GM23338 (cell line): ENCODE measurements at regions not wholly inside any gene's neighbourhood (a gene's known extent, or its start where the extent isn't known, plus 50 kb on each side); places are given as distances from the start of the nearest gene placed in this dataset.

ENCODE experiments used
- ATAC-seq: fragments of 200-7000 bp; cut with Tn5 transposase; 3 replicates; pipeline ENCODE4 v1.9.1; 2020
- DNase-seq: peaks from one replicate; pipeline ENCODE4 v3.0.0-alpha.2; 2015; ENCODE audit warnings: low spot score
- H2AFZ ChIP-seq: fragments of 200-600 bp; sonication (generic); 2 replicates; pipeline ENCODE4 v1.8.0; 2016; ENCODE audit warnings: antibody characterized with exemption, mild to moderate bottlenecking, moderate library complexity
- H3F3A ChIP-seq: fragments of 200-600 bp; sonication (generic); replicated peaks from 2 replicates; pipeline ENCODE4 v1.8.0; 2017; ENCODE audit warnings: antibody characterized with exemption, mixed run types, low read depth
- H3K27ac ChIP-seq: fragments of 200-600 bp; sonication (generic); 2 replicates; pipeline ENCODE4 v1.6.1; 2016; ENCODE audit warnings: low read depth
- H3K27me3 ChIP-seq: fragments of 200-600 bp; sonication (generic); 2 replicates; pipeline ENCODE4 v1.8.0; 2016; ENCODE audit warnings: mild to moderate bottlenecking, mixed run types, moderate library complexity; ENCODE audit not compliant: insufficient read depth
- H3K36me3 ChIP-seq: fragments of 200-600 bp; sonication (generic); 2 replicates; pipeline ENCODE4 v1.8.0; 2016; ENCODE audit warnings: mild to moderate bottlenecking; ENCODE audit not compliant: insufficient read depth
- H3K4me1 ChIP-seq: fragments of 200-600 bp; sonication (generic); 2 replicates; pipeline ENCODE4 v1.8.0; 2016; ENCODE audit warnings: mild to moderate bottlenecking, moderate library complexity; ENCODE audit not compliant: insufficient read depth
- H3K4me2 ChIP-seq: fragments of 200-600 bp; sonication (generic); 2 replicates; pipeline ENCODE4 v1.7.1; 2017; ENCODE audit warnings: mixed run types
- H3K4me3 ChIP-seq: fragments of 200-600 bp; sonication (generic); 2 replicates; pipeline ENCODE4 v1.6.1; 2016; ENCODE audit warnings: mixed run types
- H3K79me2 ChIP-seq: fragments of 200-600 bp; sonication (generic); replicated peaks from 2 replicates; pipeline ENCODE4 v1.8.0; 2017; ENCODE audit warnings: mild to moderate bottlenecking; ENCODE audit not compliant: insufficient read depth
- H3K9me2 ChIP-seq: fragments of 200-600 bp; sonication (generic); 2 replicates; pipeline ENCODE4 v1.8.0; 2017; ENCODE audit not compliant: insufficient read depth
- H4K20me1 ChIP-seq: fragments of 200-600 bp; sonication (generic); replicated peaks from 2 replicates; pipeline ENCODE4 v1.8.0; 2017; ENCODE audit warnings: mild to moderate bottlenecking; ENCODE audit not compliant: insufficient read depth
- H3K27ac Mint-ChIP-seq: 2 replicates; pipeline ENCODE4 v1.8.0; 2020; ENCODE audit warnings: inconsistent platforms, mild to moderate bottlenecking, moderate library complexity, mixed read lengths
- H3K27me3 Mint-ChIP-seq: 3 replicates; pipeline ENCODE4 v1.8.0; 2022; ENCODE audit warnings: low read depth, mild to moderate bottlenecking, moderate library complexity, mixed read lengths, inconsistent platforms; ENCODE audit not compliant: insufficient read depth, poor library complexity
- H3K36me3 Mint-ChIP-seq: 3 replicates; pipeline ENCODE4 v1.8.0; 2021; ENCODE audit warnings: low read depth, mild to moderate bottlenecking, inconsistent platforms, moderate library complexity, mixed read lengths
- H3K4me1 Mint-ChIP-seq: 3 replicates; pipeline ENCODE4 v1.8.0; 2020; ENCODE audit warnings: mild to moderate bottlenecking, inconsistent platforms, mixed read lengths
- H3K4me3 Mint-ChIP-seq: 3 replicates; pipeline ENCODE4 v1.8.0; 2021; ENCODE audit warnings: moderate library complexity, mild to moderate bottlenecking, inconsistent platforms, mixed read lengths
- H3K9me3 Mint-ChIP-seq: 3 replicates; pipeline ENCODE4 v1.8.0; 2020; ENCODE audit warnings: moderate library complexity, mild to moderate bottlenecking, inconsistent platforms, mixed read lengths
- EZH2 ChIP-seq: fragments of 200-600 bp; sonication (generic); IDR thresholded peaks from one replicate; pipeline ENCODE4 v1.8.0; 2017; ENCODE audit warnings: antibody characterized with exemption, mild to moderate bottlenecking, low read depth; ENCODE audit not compliant: unreplicated experiment
- STAT1 ChIP-seq: IDR thresholded peaks from one replicate; pipeline ENCODE4 v1.6.1; 2016; ENCODE audit warnings: antibody characterized with exemption; ENCODE audit not compliant: unreplicated experiment
- ZNF114 ChIP-seq: fragments of 250-450 bp; sonication (Bioruptor Pico); IDR thresholded peaks from 2 replicates; pipeline ENCODE4 v1.5.0; 2020; ENCODE audit warnings: mild to moderate bottlenecking, moderate library complexity
- ZNF462 ChIP-seq: fragments of 250-450 bp; sonication (Bioruptor Pico); IDR thresholded peaks from 2 replicates; pipeline ENCODE4 v1.5.0; 2020; ENCODE audit warnings: mild to moderate bottlenecking, moderate library complexity

GRCh38 chr13:33497146-33497845 is 211.7 kb upstream of the STARD13 start:
- Histone ChIP-seq H3K79me2 (no peaks in the 10 kb centered on the region), H2AFZ (no peak overlapping the region), H3K9me2 (no peaks in the 10 kb centered on the region; the same call in 1 of the 2 replicates), H3K4me3 (no peak overlapping the region), H3K4me1 (no peaks in the 10 kb centered on the region), H3F3A (no peaks in the 10 kb centered on the region), H3K4me2 (no peak overlapping the region), H3K27ac (no peak overlapping the region), H3K27me3 (no peaks in the 10 kb centered on the region), H3K36me3 (no peaks in the 10 kb centered on the region), H4K20me1 (no peaks in the 10 kb centered on the region)
- no peaks in the 10 kb centered on the region for H3K36me3 Mint-ChIP-seq
- TF ChIP-seq ZNF462 (no peak), STAT1 (no peak)
- no peak for DNase-seq
- peaks cover 6% of the 10 kb centered on the region for H3K27me3 Mint-ChIP-seq
- peaks cover 6% of the 10 kb centered on the region; the same call in 2 of the 3 replicates for H3K9me3 Mint-ChIP-seq
- no peak overlapping the region for H3K4me3 Mint-ChIP-seq
- no peak for ATAC-seq
- no peak overlapping the region for H3K27ac Mint-ChIP-seq
- H3K4me1 Mint-ChIP-seq = peaks cover 12% of the 10 kb centered on the region; the same call in 2 of the 3 replicates

GRCh38 chr13:33508060-33508459 is 222.5 kb upstream of the STARD13 start:
- no peak for ATAC-seq
- Mint-ChIP-seq H3K4me1 (no peaks in the 10 kb centered on the region), H3K36me3 (no peaks in the 10 kb centered on the region), H3K27ac (no peak overlapping the region), H3K9me3 (peaks cover 7% of the 10 kb centered on the region; the same call in 2 of the 3 replicates), H3K27me3 (no peaks in the 10 kb centered on the region), H3K4me3 (no peak overlapping the region)
- DNase-seq = no peak
- Histone ChIP-seq H3K4me1 (no peaks in the 10 kb centered on the region), H3K4me3 (no peak overlapping the region), H3F3A (no peaks in the 10 kb centered on the region), H4K20me1 (no peaks in the 10 kb centered on the region), H3K27me3 (no peaks in the 10 kb centered on the region), H2AFZ (no peak overlapping the region), H3K36me3 (no peaks in the 10 kb centered on the region), H3K4me2 (no peak overlapping the region), H3K27ac (no peak overlapping the region), H3K9me2 (peaks cover 11% of the 10 kb centered on the region), H3K79me2 (no peaks in the 10 kb centered on the region)
- TF ChIP-seq STAT1 = no peak
- TF ChIP-seq EZH2 = no peak
- no peak for TF ChIP-seq ZNF114 (CRISPR knock-in tag)
